HepG2 (cell line): ENCODE measurements at regions not wholly inside any gene's neighbourhood (a gene's known extent, or its start where the extent isn't known, plus 50 kb on each side); places are given as distances from the start of the nearest gene placed in this dataset.

Source experiments
- ATAC-seq: fragments of 200-7000 bp; cut with Tn5 transposase; 3 replicates; pipeline ENCODE4 v1.9.1; 2020; ENCODE audit warnings: mild to moderate bottlenecking, moderate library complexity
- BruUV-seq: library from RNA; stranded (reverse); fragments of 400-500 nt; replicated peaks from 2 replicates; lab custom pipeline; 2021; lab: Mats Ljungman, UMichigan
- CTCF ChIA-PET: fragments of 300-600 bp; formaldehyde crosslinking; extraction: SDS; loops from one replicate; lab custom pipeline; 2021; ENCODE audit warnings: low total read pairs, inconsistent platforms, low intra/inter-chr PET ratio; lab: Yijun Ruan, JAX
- POLR2A ChIA-PET: fragments of 350-600 bp; sonication (Branson Sonifier 250); formaldehyde crosslinking; loops from one replicate; lab custom pipeline; 2020; ENCODE audit warnings: antibody characterized with exemption, inconsistent platforms; lab: Yijun Ruan, JAX
- DNase-seq: peaks from one replicate; pipeline ENCODE4 v3.0.0-alpha.2; 2015; ENCODE audit warnings: low spot score
- FAIRE-seq: peaks from 3 replicates; lab custom pipeline; 2011; peaks lifted over from hg19 to GRCh38; lab: Jason Lieb, UNC
- H2AFZ ChIP-seq: one replicate; pipeline ENCODE4 v1.6.1; 2011; ENCODE audit warnings: low read length, inconsistent platforms
- H3K27ac ChIP-seq: fragments of 300-600 bp; 3 replicates; pipeline ENCODE4 v1.8.0; 2011; ENCODE audit warnings: mixed run types, mild to moderate bottlenecking, mixed read lengths, low read length, inconsistent platforms; ENCODE audit not compliant: insufficient read depth; ENCODE audit errors: extremely low read length
- H3K27me3 ChIP-seq, 2 experiments: fragments of 200-600 bp in 1 of 2; 2 replicates in 1 of 2; 3 replicates in 1 of 2; pipeline versions ENCODE4 v1.6.0 to v1.8.0; 2011; ENCODE audit warnings: low read length in 2 of 2, mild to moderate bottlenecking in 2 of 2, moderate library complexity in 2 of 2, inconsistent platforms in 1 of 2; ENCODE audit not compliant: insufficient read depth in 2 of 2, control insufficient read depth in 1 of 2
- H3K36me3 ChIP-seq, 2 experiments: fragments of 200-600 bp in 1 of 2; replicated peaks in 1 of 2; 2 replicates in 1 of 2; 3 replicates in 1 of 2; pipeline versions ENCODE4 v1.5.1 to v1.8.0; 2011; ENCODE audit warnings: low read length in 2 of 2, inconsistent platforms in 1 of 2; ENCODE audit not compliant: insufficient read depth in 2 of 2, control insufficient read depth in 1 of 2
- H3K4me1 ChIP-seq: 2 replicates; pipeline ENCODE4 v1.5.1; 2012; ENCODE audit warnings: low read length, inconsistent platforms; ENCODE audit not compliant: insufficient read depth
- H3K4me2 ChIP-seq: 2 replicates; pipeline ENCODE4 v1.6.0; 2011; ENCODE audit warnings: low read depth, low read length, inconsistent platforms
- H3K4me3 ChIP-seq, 3 experiments: fragments of 200-600 bp in 1 of 3; sonication (generic), shearing (Covaris generic) in 1 of 3; replicated peaks in 1 of 3; 2 replicates each; pipeline ENCODE4 v1.5.1; 2011 to 2016; ENCODE audit warnings: low read length in 3 of 3, inconsistent platforms in 2 of 3, low read depth in 2 of 3, mild to moderate bottlenecking in 2 of 3, control low read depth in 1 of 3, mixed read lengths in 1 of 3; ENCODE audit not compliant: insufficient read depth in 1 of 3
- H3K79me2 ChIP-seq: one replicate; pipeline ENCODE4 v1.6.1; 2011; ENCODE audit warnings: low read length, inconsistent platforms; ENCODE audit not compliant: insufficient read depth
- H3K9ac ChIP-seq: 2 replicates; pipeline ENCODE4 v1.6.0; 2011; ENCODE audit warnings: mild to moderate bottlenecking, low read depth, low read length, inconsistent platforms; ENCODE audit not compliant: insufficient read depth
- H3K9me3 ChIP-seq: 2 replicates; pipeline ENCODE4 v1.5.1; 2012; ENCODE audit warnings: mild to moderate bottlenecking, low read length
- H4K20me1 ChIP-seq: 2 replicates; pipeline ENCODE4 v1.6.0; 2011; ENCODE audit warnings: inconsistent platforms, mild to moderate bottlenecking, low read length, moderate library complexity; ENCODE audit not compliant: insufficient read depth
- HNF1A ChIP-seq, 2 experiments: sonication (generic) in 1 of 2; formaldehyde crosslinking in 1 of 2; IDR thresholded peaks; 2 replicates each; pipeline versions ENCODE4 v1.4.0 to v1.6.1; 2016 to 2020; ENCODE audit warnings: borderline replicate concordance in 1 of 2, low read depth in 1 of 2, mild to moderate bottlenecking in 1 of 2, missing genetic modification reagents in 1 of 2
- MED1 ChIP-seq: sonication (generic); formaldehyde crosslinking; IDR thresholded peaks from 2 replicates; pipeline ENCODE4 v1.4.0; 2020; ENCODE audit warnings: missing genetic modification reagents
- NFE2L1 ChIP-seq: sonication (generic); formaldehyde crosslinking; IDR thresholded peaks from 2 replicates; pipeline ENCODE4 v1.4.0; 2020; ENCODE audit warnings: missing genetic modification reagents, mild to moderate bottlenecking, borderline replicate concordance
- SP5 ChIP-seq: IDR thresholded peaks from 2 replicates; pipeline ENCODE4 v1.6.1; 2016; ENCODE audit warnings: low read depth, borderline replicate concordance
- WGBS: methylation state at CpG from one replicate; pipeline ENCODE4 v1.1.6; 2017; ENCODE audit warnings: low lambda C conversion rate; 5-methylcytosine and 5-hydroxymethylcytosine counted together
- in situ Hi-C: cut with HindIII; loops from 2 replicates; pipeline ENCODE4 v1.10.0; 2017; ENCODE audit warnings: low pct_unique_long_range_greater_than_20kb; ENCODE audit not compliant: extremely low pct_ligation_motif_present
- intact Hi-C: fragments of 100-400 bp; cut with micrococcal nuclease; formaldehyde crosslinking; loops from one replicate; pipeline ENCODE4 v1.10.0; 2022; ENCODE audit not compliant: unreplicated experiment

GRCh38 chr2:107698861-107699260 lies 127.8 kb upstream of the RGPD4 start (continued):
- TF ChIP-seq MED1 (no peak), NFE2L1 (no peak)
- TF ChIP-seq, all 625 proteins: peak for 0

GRCh38 chr2:107700073-107700472 lies 126.6 kb upstream of the RGPD4 start:
- in situ Hi-C loops = no loop called here
- Histone ChIP-seq H3K27me3 (no peaks in the 10 kb centered on the region), H3K36me3 (no peaks in the 10 kb centered on the region), H3K9ac (no peak overlapping the region)
- TF ChIP-seq HNF1A (IDR thresholded peaks at IDR 0.05; ENCODE audit: low read depth) = no peak
- no peak for TF ChIP-seq HNF1A (CRISPR knock-in tag; IDR thresholded peaks at IDR 0.05; ENCODE audit: borderline replicate concordance)
- no peak for TF ChIP-seq SP5 (CRISPR knock-in tag)
- TF ChIP-seq, all 625 proteins: peak for 0
- Histone ChIP-seq H4K20me1 (no peaks in the 10 kb centered on the region), H3K4me1 (no peaks in the 10 kb centered on the region), H3K79me2 (no peaks in the 10 kb centered on the region), H3K9me3 (no peaks in the 10 kb centered on the region; the same call in 1 of the 2 replicates), H3K4me2 (no peak overlapping the region), H2AFZ (no peak overlapping the region), H3K4me3 (no peak overlapping the region), H3K27ac (no peak overlapping the region)
- 24% methylated on average over 1 of the region's 1 CpG for WGBS
- no TSS peak for BruUV-seq
- ATAC-seq (no peak), DNase-seq (no peak), FAIRE-seq (no peak)
- POLR2A ChIA-PET = no interaction called here
- intact Hi-C loops = no loop called here
- CTCF ChIA-PET = no interaction called here
